ENCODE measurements at regions not wholly inside any gene's neighbourhood (a gene's known extent, or its start where the extent isn't known, plus 50 kb on each side); places are given as distances from the start of the nearest gene placed in this dataset.
A peak's percentile ranks its signal among the peaks of the same experiment; 100 is the strongest.

GRCh38 chr22:49214976-49215375 lies 612.7 kb downstream of the BRD1 start:
- H3K4me3 ChIP-seq = no peak overlapping the region
- H3K27me3 ChIP-seq = peaks cover 0 to 11% of the 10 kb centered on the region in 2 donors
- DNase-seq (peak in 1 of 4 donors; percentile 18), ATAC-seq (no peak)
- no peak overlapping the region for H3K27ac ChIP-seq
- intact Hi-C loops (cut with DNase I) = no loop called here
- H3K4me1 ChIP-seq = no peaks in the 10 kb centered on the region
- H3K9me3 ChIP-seq = peaks cover 0 to 14% of the 10 kb centered on the region in 2 donors
- no peak for TF ChIP-seq CTCF (IDR thresholded peaks at IDR 0.05)
- H3K36me3 ChIP-seq = no peaks in the 10 kb centered on the region

GRCh38 chr22:49213731-49214352 lies 613.8 kb downstream of the BRD1 start:
- Histone ChIP-seq H3K9me3 (peaks cover 0 to 13% of the 10 kb centered on the region in 2 donors), H3K27me3 (peaks cover 0 to 20% of the 10 kb centered on the region in 2 donors), H3K4me1 (no peaks in the 10 kb centered on the region), H3K36me3 (no peaks in the 10 kb centered on the region), H3K4me3 (no peak overlapping the region), H3K27ac (no peak overlapping the region)
- DNase-seq (peak in 1 of 4 donors; percentile 12), ATAC-seq (no peak)
- intact Hi-C loops (cut with DNase I) = no loop called here
- TF ChIP-seq CTCF (IDR thresholded peaks at IDR 0.05) = no peak

- ATAC-seq (no peak), DNase-seq (peak in 1 of 4 donors; percentile 22)
- Histone ChIP-seq H3K9me3 (peaks cover 0 to under 1% of the 10 kb centered on the region in 2 donors), H3K36me3 (no peaks in the 10 kb centered on the region), H3K27ac (no peak overlapping the region), H3K27me3 (peaks cover 0 to 30% of the 10 kb centered on the region in 2 donors), H3K4me3 (no peak overlapping the region), H3K4me1 (no peaks in the 10 kb centered on the region)
- intact Hi-C loops (cut with DNase I) = no loop called here
- no peak for TF ChIP-seq CTCF (IDR thresholded peaks at IDR 0.05)
These were observed 615.2 kb downstream of the BRD1 start for GRCh38 chr22:49212466-49212865.

GRCh38 chr22:49212002-49212401 lies 615.7 kb downstream of the BRD1 start:
- DNase-seq (no peak), ATAC-seq (no peak)
- Histone ChIP-seq H3K4me1 (no peaks in the 10 kb centered on the region), H3K9me3 (no peaks in the 10 kb centered on the region), H3K27ac (no peak overlapping the region), H3K36me3 (no peaks in the 10 kb centered on the region), H3K27me3 (peaks cover 0 to 34% of the 10 kb centered on the region in 2 donors), H3K4me3 (no peak overlapping the region)
- intact Hi-C loops (cut with DNase I) = no loop called here
- no peak for TF ChIP-seq CTCF (IDR thresholded peaks at IDR 0.05)

GRCh38 chr22:49211176-49211575 lies 616.5 kb downstream of the BRD1 start:
- Histone ChIP-seq H3K4me1 (no peaks in the 10 kb centered on the region), H3K27me3 (peaks cover 0 to 39% of the 10 kb centered on the region in 2 donors), H3K4me3 (no peak overlapping the region), H3K36me3 (no peaks in the 10 kb centered on the region), H3K27ac (no peak overlapping the region), H3K9me3 (no peaks in the 10 kb centered on the region)
- peak in 1 of 4 donors; percentile 8 for DNase-seq
- ATAC-seq = no peak
- no peak for TF ChIP-seq CTCF (IDR thresholded peaks at IDR 0.05)
- intact Hi-C loops (cut with DNase I) = no loop called here

Data from left lung (tissue), 4 donors.